GM19438 (cell line): ENCODE measurements at regions not wholly inside any gene's neighbourhood (a gene's known extent, or its start where the extent isn't known, plus 50 kb on each side); places are given as distances from the start of the nearest gene placed in this dataset.

Experiments
- ATAC-seq: cut with Tn5 transposase; IDR thresholded peaks from one replicate; pipeline ENCODE4 v1.9.1; 2021; ENCODE audit warnings: low read depth; ENCODE audit not compliant: unreplicated experiment

DNA sequence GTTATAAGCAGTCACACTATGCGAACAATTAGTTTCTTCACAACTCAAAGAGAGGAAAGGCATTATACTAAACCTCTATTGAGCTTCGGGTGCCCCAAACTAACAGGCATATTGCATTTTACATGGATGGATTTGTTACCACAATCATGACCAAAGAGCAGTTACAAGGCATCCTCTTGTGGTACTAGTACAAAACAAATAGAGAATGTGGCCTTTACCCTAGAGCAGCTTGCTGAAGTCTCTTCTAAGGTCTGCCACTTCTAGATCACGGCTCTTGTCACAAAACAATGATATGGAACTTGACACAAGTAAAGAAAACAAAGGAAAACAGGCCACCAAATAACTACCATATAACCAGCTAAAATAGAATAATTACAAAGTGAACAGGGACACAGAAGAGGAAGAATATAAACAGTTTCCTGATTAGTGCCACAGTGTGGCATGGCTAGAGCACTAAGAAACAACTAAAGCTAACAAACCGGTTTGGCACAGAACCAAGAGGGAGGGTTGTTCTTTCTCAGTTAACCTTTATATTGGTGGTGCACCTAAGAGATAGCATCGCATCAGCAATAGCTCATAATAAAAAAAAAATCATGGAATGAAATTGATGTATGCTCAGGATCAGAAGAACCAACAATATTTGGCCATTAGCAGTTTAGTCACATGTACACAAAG is 209.7 kb upstream of the ATP2B1 start:
- ATAC-seq = no peak

DNA sequence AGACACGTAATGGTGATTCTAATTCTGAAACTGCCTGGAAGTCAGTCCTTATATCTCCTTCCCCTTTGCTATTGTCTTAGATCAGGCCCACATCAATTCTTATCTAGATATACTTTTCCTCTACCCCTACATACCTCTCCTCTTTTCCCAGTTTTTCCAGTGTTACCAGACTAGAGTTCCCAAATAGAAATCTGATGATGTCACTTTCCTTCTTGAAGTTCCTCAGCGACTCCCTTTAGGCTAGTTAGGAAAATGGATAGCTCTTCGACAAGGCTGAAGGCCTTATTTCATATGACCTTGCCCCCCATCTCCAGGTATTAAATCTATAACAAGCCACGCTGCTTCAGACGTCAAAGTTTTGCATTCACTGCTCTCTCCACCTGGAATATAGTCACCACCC is 201.1 kb upstream of the ATP2B1 start:
- ATAC-seq = no peak

DNA sequence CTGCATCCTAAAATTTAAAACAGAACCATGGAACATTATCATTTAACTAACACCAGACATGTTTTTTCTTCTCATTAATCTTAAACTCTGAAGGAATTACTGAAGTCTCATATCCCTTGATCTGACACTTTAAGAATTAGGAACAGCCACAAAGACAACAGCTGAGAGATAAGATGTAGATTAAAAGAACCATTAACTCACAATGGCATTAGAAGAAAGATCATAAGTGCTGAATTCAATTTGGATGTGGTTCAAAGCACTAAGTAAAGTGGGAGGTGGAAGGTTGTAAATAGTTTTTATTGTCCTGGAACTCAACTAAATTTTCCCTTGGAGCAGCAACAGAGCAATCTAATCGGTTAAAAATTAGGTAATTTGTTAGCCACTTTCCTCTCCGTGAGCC is 199.0 kb upstream of the ATP2B1 start:
- no peak for ATAC-seq

DNA sequence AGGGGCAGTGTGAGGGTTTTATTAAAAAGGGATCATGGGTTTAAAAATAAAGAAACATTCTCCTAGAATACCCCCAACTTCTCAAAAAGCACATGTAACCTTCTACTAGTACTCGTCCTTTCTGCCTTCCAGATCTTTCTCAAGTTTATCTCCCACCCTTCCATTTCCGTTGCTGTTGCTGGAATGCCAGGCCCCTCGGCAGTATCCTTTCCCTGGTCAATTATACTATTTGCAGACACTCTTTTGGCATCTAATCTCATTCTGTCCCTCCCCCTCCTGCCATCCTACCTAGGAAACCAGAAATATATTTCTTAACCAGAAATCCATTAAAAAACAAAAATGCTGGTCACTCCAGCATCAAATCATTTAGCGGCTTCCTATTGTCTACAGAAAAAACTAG is 198.2 kb upstream of the ATP2B1 start:
- no peak for ATAC-seq

DNA sequence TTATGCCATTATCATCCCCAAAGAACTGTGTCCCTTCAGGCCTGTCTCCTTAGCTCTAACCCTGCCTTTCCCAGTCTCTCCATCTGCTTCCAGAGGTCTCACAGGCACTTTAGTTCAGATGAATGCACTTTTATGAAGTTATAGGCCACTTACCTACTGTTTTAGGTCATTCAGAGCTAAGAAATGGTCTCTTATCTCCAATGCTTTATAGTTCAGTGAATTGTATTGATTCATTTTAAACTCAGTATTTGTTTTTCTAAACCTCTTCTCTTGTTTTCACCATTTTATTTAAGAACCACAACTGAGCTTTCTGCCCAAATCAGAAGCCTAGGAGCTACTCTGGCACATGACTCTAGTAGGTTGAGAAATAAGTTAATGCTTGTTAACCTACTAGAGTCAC is 197.5 kb upstream of the ATP2B1 start:
- ATAC-seq = no peak

DNA sequence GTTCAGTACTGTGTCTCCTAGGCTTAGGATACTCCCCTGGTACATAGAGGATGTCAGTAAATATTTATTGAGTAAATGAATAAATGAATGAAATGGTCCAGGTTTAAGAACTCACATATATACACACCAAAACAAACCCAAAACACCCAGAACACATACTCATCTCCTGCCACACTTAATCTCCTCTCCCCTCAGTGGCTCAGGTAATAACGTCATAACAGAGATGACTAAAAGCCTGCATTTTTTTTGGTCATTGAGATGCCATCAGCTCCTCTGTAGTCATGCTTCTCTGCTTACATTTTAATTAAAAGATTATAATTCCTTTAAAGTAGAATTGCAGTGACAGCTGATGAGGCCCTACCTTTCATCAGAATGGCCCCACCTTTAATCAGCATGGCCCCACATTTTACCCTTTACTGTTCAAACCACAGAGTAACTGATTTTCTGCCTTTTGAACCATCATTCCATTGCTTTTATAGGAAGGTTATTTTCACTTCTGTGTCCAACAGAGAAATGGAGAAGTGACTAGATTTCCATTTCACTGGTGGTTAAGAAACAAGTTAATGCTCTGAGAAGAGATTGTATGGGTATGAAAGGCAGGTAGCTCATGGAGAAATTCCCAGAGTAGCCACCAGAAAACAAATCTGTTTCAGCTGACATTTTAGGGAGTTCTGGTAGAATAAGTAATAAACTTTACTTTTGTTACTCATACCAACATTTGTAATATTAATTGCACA is 193.4 kb upstream of the ATP2B1 start:
- ATAC-seq = no peak

DNA sequence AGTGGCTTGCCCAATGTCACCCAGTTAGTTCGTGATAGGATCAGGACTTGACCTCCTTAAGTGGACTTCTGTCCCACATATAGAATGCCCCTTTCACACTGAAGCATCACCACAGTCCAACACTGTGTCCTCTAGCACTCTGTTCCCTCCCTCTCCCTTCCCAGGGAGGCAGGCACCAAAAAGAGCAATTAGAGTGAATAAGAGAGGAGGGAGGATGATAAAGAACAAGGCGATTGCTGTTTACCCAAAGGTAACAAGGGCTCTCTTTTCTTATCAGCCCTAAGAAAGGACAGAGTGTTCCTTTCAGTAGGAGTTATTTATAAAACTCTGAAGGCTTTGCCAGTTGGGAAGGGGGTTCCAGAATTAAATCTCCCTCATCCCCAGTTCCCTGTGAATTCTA is 192.7 kb upstream of the ATP2B1 start:
- ATAC-seq = no peak

GRCh38 chr12:89899651-89900050 is 191.0 kb upstream of the ATP2B1 start:
- ATAC-seq = no peak

GRCh38 chr12:89895591-89895990 is 187.0 kb upstream of the ATP2B1 start:
- ATAC-seq = no peak

- ATAC-seq = no peak
Observed at GRCh38 chr12:89895101-89895500, 186.5 kb upstream of the ATP2B1 start.

- no peak for ATAC-seq
Observed at GRCh38 chr12:89893972-89894706, 185.5 kb upstream of the ATP2B1 start.

- ATAC-seq = no peak
Observed at GRCh38 chr12:89892436-89892835, 183.8 kb upstream of the ATP2B1 start.

DNA sequence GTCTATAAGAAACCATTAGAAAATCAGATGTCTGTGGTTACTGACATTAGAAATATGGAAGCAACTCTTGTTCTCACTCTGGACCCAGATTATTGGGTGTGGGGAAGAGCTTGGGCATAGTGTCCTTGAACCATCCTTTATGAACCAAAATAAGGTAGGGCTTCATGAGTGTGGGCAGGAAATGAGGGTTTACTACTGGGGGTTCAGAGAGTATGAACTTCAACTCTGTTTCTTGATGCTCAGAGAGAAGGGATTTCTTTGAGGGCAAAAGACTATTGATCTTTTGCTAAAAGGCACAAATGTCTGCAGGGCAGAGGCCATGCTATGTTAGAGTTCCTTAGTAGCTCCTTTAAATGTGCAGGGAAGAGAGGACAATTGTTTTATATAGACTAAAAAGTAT is 183.3 kb upstream of the ATP2B1 start:
- no peak for ATAC-seq

GRCh38 chr12:89890161-89890560 is 181.5 kb upstream of the ATP2B1 start:
- ATAC-seq = no peak

DNA sequence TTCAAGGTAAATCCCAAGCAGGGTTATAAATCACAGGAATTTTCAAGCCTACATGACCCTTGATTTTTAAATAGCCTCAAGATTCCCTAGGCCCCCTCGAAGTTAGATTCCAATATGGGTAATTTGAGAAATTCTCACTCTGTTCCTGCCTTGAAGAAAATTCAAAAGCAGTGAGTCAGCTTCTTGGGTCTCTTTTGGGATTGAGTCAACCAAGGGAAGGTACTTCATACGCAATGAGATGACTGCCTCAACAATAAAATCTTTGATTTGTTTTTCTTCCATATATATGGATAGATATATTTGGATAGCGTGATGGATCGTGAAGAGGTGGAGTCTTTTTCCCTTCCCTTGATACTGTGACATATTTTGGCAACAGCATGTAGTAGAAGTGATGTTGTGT is 180.4 kb upstream of the ATP2B1 start:
- ATAC-seq = no peak

- ATAC-seq = no peak
Observed at GRCh38 chr12:89884952-89885351, 176.3 kb upstream of the ATP2B1 start.

DNA sequence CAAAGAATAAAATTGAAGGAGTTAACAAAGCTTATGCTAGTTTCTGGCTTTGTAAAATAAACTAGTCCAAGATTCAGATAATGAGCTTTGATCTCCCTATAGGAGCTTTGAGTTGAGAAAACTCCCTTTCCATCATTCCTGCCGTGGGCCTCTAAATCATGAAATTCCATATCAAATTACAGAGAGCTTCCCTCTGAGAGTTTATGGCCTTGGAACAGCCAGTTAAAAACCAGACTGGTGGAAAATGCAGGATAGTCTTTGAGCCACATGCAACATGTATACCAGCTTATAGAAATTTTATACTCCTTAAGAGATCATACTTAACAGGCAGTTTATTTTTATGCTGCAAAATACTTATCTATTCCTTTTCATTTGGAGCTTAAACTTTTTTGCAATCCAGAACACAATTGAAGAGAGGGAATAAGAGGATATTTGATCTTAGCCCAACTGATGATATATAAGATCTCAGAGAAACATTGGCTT is 175.8 kb upstream of the ATP2B1 start:
- no peak for ATAC-seq

DNA sequence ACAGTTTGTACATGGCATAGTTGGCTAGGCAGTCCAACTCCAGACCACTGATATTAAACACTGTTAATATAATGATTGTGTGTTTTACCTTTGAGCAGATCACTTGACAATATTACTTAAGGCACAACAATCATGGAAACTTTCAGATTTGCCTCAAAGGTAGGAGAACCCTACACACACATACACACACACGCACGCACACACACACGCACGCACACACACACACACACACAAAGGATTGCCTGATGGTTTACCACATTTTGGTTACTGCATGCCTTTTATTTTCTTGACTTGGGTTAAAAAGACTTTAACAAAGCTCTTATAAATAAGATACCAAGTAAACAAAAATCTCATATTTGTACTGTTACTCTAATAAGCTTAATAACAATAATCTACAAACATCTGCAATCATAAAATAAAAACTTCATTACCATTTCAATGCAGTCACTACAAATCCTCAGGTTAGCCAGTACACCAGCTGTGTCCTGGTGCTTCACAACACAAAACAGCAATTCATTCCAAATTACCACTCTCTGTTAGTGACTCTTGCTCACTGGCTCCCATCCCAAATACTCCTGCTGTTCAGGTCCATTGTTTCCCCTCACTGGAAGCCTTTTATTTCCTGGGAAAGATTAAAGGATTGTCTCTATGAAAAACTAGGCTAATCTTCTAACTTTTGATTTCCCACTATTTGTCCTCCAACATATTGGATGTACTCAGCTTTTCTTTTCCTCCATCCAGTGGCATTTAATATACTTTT is 175.2 kb upstream of the ATP2B1 start:
- no peak for ATAC-seq

DNA sequence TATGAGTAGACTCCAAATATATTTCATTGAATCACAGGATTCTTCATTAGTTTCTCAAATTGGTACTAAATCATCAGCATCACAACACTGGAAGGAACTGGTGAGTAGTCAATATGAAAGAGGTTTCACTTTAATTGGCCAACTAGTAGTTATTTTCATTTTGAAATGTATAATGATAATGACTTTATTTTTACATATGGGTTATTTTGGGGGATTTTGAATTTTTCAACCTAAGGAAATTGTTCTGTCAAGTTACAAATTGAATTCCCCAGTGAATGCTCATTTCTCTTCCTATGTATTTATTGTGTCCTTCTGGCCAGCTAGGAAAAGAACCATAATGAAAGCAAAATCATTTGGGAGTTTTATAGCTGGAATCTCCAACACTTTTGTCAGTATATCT is 174.2 kb upstream of the ATP2B1 start:
- no peak for ATAC-seq

DNA sequence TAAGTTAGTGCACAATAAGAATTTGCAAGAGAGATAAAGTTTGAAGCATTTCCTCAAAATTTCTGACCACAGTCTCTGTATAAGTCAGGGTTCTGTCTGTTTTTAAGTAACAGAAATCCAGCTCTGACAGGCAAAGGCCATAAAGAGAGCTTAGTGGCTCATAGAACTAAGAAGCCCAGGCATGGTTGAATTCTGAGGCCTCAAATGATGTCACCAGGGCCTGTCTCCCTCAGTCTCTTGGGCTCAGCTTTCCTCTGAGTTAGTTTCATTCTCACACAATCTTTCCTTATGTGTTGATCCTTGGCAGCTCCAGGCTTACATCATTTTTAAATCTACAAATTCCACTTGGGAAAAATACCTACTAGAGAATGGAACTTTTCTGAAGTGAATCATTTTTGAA is 173.4 kb upstream of the ATP2B1 start:
- peak; percentile 29 for ATAC-seq
